Coronary artery (tissue), 2 donors: ENCODE measurements at regions not wholly inside any gene's neighbourhood (a gene's known extent, or its start where the extent isn't known, plus 50 kb on each side); places are given as distances from the start of the nearest gene placed in this dataset.

Experiments
- DNase-seq: peaks from one replicate; pipeline ENCODE4 v3.0.0-alpha.2; 2017; ENCODE audit warnings: low spot score
- H3K27ac ChIP-seq, 2 donors: fragments of 200-600 bp; sonication (generic); one replicate each; pipeline ENCODE4 v1.5.1; 2016 to 2019
- H3K4me3 ChIP-seq: fragments of 200-600 bp; sonication (generic); 2 replicates; pipeline ENCODE4 v1.5.1; 2016; ENCODE audit warnings: mild to moderate bottlenecking, moderate library complexity
- CTCF ChIP-seq: fragments of 200-600 bp; sonication (generic); IDR thresholded peaks from one replicate; pipeline ENCODE4 v1.5.1; 2019; ENCODE audit warnings: antibody characterized with exemption

- H3K27ac ChIP-seq: no peak overlapping the region
- no peak for DNase-seq
- H3K4me3 ChIP-seq: no peak overlapping the region
- no peak for TF ChIP-seq CTCF
Measured at GRCh38 chr12:105423237-105423636, 92.7 kb downstream of the C12orf75 start.

- Histone ChIP-seq H3K4me3 (no peak overlapping the region), H3K27ac (no peak overlapping the region)
- no peak for TF ChIP-seq CTCF
- DNase-seq: no peak
Measured at GRCh38 chr12:105423921-105424320, 93.4 kb downstream of the C12orf75 start.

GRCh38 chr12:105425254-105426174 is 95.0 kb downstream of the C12orf75 start:
- no peak overlapping the region for H3K27ac ChIP-seq
- TF ChIP-seq CTCF: no peak
- H3K4me3 ChIP-seq: no peak overlapping the region
- no peak for DNase-seq

- Histone ChIP-seq H3K4me3 (no peak overlapping the region), H3K27ac (no peak overlapping the region)
- no peak for TF ChIP-seq CTCF
- no peak for DNase-seq
Measured at GRCh38 chr12:105426766-105427165, 96.3 kb downstream of the C12orf75 start.

- DNase-seq: no peak
- Histone ChIP-seq H3K4me3 (no peak overlapping the region), H3K27ac (no peak overlapping the region)
- TF ChIP-seq CTCF: no peak
Measured at GRCh38 chr12:105427883-105428282, 97.4 kb downstream of the C12orf75 start.

- Histone ChIP-seq H3K4me3 (no peak overlapping the region), H3K27ac (no peak overlapping the region)
- no peak for TF ChIP-seq CTCF
- no peak for DNase-seq
Measured at GRCh38 chr12:105428793-105429395, 98.4 kb downstream of the C12orf75 start.

- no peak for DNase-seq
- no peak for TF ChIP-seq CTCF
- H3K27ac ChIP-seq: no peak overlapping the region
- H3K4me3 ChIP-seq: no peak overlapping the region
Measured at GRCh38 chr12:105429511-105429910, 99.0 kb downstream of the C12orf75 start.
